Glutamatergic neuron (in vitro differentiated cells): ENCODE measurements at regions not wholly inside any gene's neighbourhood (a gene's known extent, or its start where the extent isn't known, plus 50 kb on each side); places are given as distances from the start of the nearest gene placed in this dataset.

Experiments used
- DNase-seq: peaks from one replicate; pipeline ENCODE4 v3.0.0; 2022
- H3K27ac Mint-ChIP-seq: one replicate; pipeline ENCODE4 v1.8.0; 2020; ENCODE audit warnings: mild to moderate bottlenecking, mixed read lengths, inconsistent platforms; ENCODE audit not compliant: unreplicated experiment
- H3K27me3 Mint-ChIP-seq: one replicate; pipeline ENCODE4 v1.8.0; 2020; ENCODE audit warnings: mild to moderate bottlenecking, moderate library complexity, mixed read lengths, inconsistent platforms; ENCODE audit not compliant: unreplicated experiment
- H3K36me3 Mint-ChIP-seq: one replicate; pipeline ENCODE4 v1.8.0; 2020; ENCODE audit warnings: mild to moderate bottlenecking, mixed read lengths, inconsistent platforms; ENCODE audit not compliant: unreplicated experiment
- H3K4me1 Mint-ChIP-seq: one replicate; pipeline ENCODE4 v1.8.0; 2020; ENCODE audit warnings: mild to moderate bottlenecking, low read depth, mixed read lengths, inconsistent platforms; ENCODE audit not compliant: unreplicated experiment
- H3K4me3 Mint-ChIP-seq: one replicate; pipeline ENCODE4 v1.8.0; 2020; ENCODE audit warnings: mild to moderate bottlenecking, mixed read lengths, inconsistent platforms; ENCODE audit not compliant: unreplicated experiment
- H3K9me3 Mint-ChIP-seq: one replicate; pipeline ENCODE4 v1.8.0; 2020; ENCODE audit warnings: mild to moderate bottlenecking, moderate library complexity, mixed read lengths, inconsistent platforms; ENCODE audit not compliant: unreplicated experiment
- CTCF ChIP-seq: fragments of 200-600 bp; sonication (generic); IDR thresholded peaks from one replicate; pipeline ENCODE4 v1.5.0; 2021; ENCODE audit not compliant: partially characterized antibody, unreplicated experiment

GRCh38 chr6:87879132-87879861 lies 168.3 kb upstream of the SPACA1 start:
- H3K27ac Mint-ChIP-seq, result peak overlapping the region; percentile 98
- TF ChIP-seq CTCF, result no peak
- DNase-seq, result peak; percentile 45
- peaks cover 14% of the 10 kb centered on the region for H3K9me3 Mint-ChIP-seq
- H3K36me3 Mint-ChIP-seq, result peaks cover 12% of the 10 kb centered on the region
- peak overlapping the region; percentile 68 for H3K4me3 Mint-ChIP-seq
- peaks cover 5% of the 10 kb centered on the region for H3K27me3 Mint-ChIP-seq
- H3K4me1 Mint-ChIP-seq, result peaks cover 50% of the 10 kb centered on the region

DNA sequence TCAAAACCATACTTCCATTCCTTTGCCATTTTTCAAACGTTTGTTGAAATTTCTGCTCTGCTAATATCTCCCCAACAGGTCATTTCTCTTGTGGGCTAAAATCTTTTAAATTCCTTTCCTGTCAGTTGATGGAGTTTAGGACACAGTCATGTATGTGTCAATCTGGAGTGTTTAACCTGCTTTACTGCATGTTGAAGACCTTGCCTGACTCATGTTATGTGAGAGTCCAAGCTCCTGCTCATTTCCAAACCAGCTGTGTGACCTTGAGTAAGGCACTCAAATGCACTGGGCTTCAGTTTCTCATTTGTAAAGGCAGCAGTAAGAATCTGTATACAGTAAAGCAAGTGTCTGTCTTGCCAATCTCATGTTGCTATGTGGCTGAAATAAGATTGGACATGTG lies 171.9 kb upstream of the SPACA1 start:
- peaks cover 5% of the 10 kb centered on the region for H3K36me3 Mint-ChIP-seq
- H3K27ac Mint-ChIP-seq, result no peak overlapping the region
- peaks cover 3% of the 10 kb centered on the region for H3K27me3 Mint-ChIP-seq
- no peak for DNase-seq
- peaks cover 13% of the 10 kb centered on the region for H3K9me3 Mint-ChIP-seq
- no peak for TF ChIP-seq CTCF
- H3K4me1 Mint-ChIP-seq, result peaks cover 34% of the 10 kb centered on the region
- H3K4me3 Mint-ChIP-seq, result no peak overlapping the region

- Mint-ChIP-seq H3K4me3 (no peak overlapping the region), H3K27me3 (no peaks in the 10 kb centered on the region), H3K27ac (no peak overlapping the region), H3K36me3 (peaks cover 5% of the 10 kb centered on the region), H3K9me3 (peaks cover 8% of the 10 kb centered on the region), H3K4me1 (peaks cover 14% of the 10 kb centered on the region)
- TF ChIP-seq CTCF, result no peak
- no peak for DNase-seq
These were observed 171.5 kb upstream of the AKIRIN2 start for GRCh38 chr6:87873556-87873955.

DNA sequence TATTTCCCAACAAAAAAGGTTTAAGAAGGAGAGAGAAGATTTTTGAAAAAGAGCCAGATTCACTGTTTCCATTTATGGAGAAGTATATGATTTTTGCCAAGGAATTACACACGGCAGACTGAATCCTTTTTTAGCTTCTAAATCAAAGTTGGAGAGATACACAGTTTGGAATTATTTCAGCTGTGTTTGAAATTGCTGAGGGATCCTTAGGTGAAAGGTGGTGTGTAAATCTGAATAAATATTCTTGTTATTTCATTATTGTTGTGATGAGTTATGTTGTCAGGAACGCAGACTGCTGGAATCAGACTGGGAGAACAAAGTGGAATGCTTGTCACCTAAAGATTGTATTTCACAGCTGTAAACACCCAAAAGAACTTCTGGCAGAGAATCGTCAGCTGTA lies 168.5 kb upstream of the AKIRIN2 start:
- TF ChIP-seq CTCF, result no peak

GRCh38 chr6:87869064-87869905 lies 167.3 kb upstream of the AKIRIN2 start:
- no peak for TF ChIP-seq CTCF
- H3K27ac Mint-ChIP-seq, result no peak overlapping the region
- H3K4me1 Mint-ChIP-seq, result no peaks in the 10 kb centered on the region
- peaks cover 3% of the 10 kb centered on the region for H3K27me3 Mint-ChIP-seq
- H3K4me3 Mint-ChIP-seq, result no peak overlapping the region
- DNase-seq, result no peak
- no peaks in the 10 kb centered on the region for H3K36me3 Mint-ChIP-seq
- peaks cover 8% of the 10 kb centered on the region for H3K9me3 Mint-ChIP-seq

More for the DNA sequence above, 168.5 kb upstream of the AKIRIN2 start:
- no peaks in the 10 kb centered on the region for H3K36me3 Mint-ChIP-seq
- H3K4me3 Mint-ChIP-seq, result no peak overlapping the region
- H3K27me3 Mint-ChIP-seq, result peaks cover 3% of the 10 kb centered on the region
- no peaks in the 10 kb centered on the region for H3K4me1 Mint-ChIP-seq
- no peak for DNase-seq
- H3K9me3 Mint-ChIP-seq, result peaks cover 8% of the 10 kb centered on the region
- no peak overlapping the region for H3K27ac Mint-ChIP-seq
